GM12878 (cell line): ENCODE measurements at regions not wholly inside any gene's neighbourhood (a gene's known extent, or its start where the extent isn't known, plus 50 kb on each side); places are given as distances from the start of the nearest gene placed in this dataset.

ENCODE experiments used
- ATAC-seq: fragments of 200-7000 bp; cut with Tn5 transposase; 3 replicates; pipeline ENCODE4 v1.9.1; 2020; ENCODE audit warnings: mild to moderate bottlenecking, moderate library complexity
- BruUV-seq: library from RNA; stranded (reverse); fragments of 400-500 nt; replicated peaks from 2 replicates; lab custom pipeline; 2021; lab: Mats Ljungman, UMichigan
- CTCF ChIA-PET: fragments of 300-600 bp; sonication (Branson Sonifier 250); formaldehyde crosslinking; extraction: SDS; loops from one replicate; lab custom pipeline; 2021; ENCODE audit warnings: inconsistent platforms; lab: Yijun Ruan, JAX
- POLR2A ChIA-PET: fragments of 350-600 bp; formaldehyde crosslinking; extraction: SDS; loops from one replicate; lab custom pipeline; 2021; ENCODE audit warnings: inconsistent platforms; lab: Charles Lee
- RAD21 ChIA-PET: fragments of 300-600 bp; sonication (Branson Sonifier 250); formaldehyde crosslinking; loops from one replicate; lab custom pipeline; 2023; ENCODE audit warnings: antibody characterized with exemption; ENCODE audit not compliant: unreplicated experiment; lab: Charles Lee
- SMC1A ChIA-PET: fragments of 300-600 bp; sonication (Branson Sonifier 250); formaldehyde crosslinking; loops from one replicate; lab custom pipeline; 2023; ENCODE audit not compliant: unreplicated experiment, uncharacterized antibody; lab: Charles Lee
- DNase-seq: peaks from one replicate; pipeline ENCODE4 v3.0.0-alpha.2; 2011; ENCODE audit warnings: low read depth, low spot score
- FAIRE-seq: peaks from 3 replicates; lab custom pipeline; 2011; peaks lifted over from hg19 to GRCh38; lab: Jason Lieb, UNC
- H2AFZ ChIP-seq: 2 replicates; pipeline ENCODE4 v1.6.0; 2011; ENCODE audit warnings: low read depth, low read length, control low read depth; ENCODE audit not compliant: control insufficient read depth
- H3K27ac ChIP-seq: 2 replicates; pipeline ENCODE4 v1.5.1; 2011; ENCODE audit warnings: control low read depth; ENCODE audit not compliant: control insufficient read depth, insufficient read depth
- H3K27me3 ChIP-seq, 2 experiments: replicated peaks in 1 of 2; 2 replicates each; pipeline versions ENCODE4 v1.6.0 to v1.6.1; 2011; ENCODE audit warnings: low read length in 1 of 2; ENCODE audit not compliant: control insufficient read depth in 2 of 2, insufficient read depth in 2 of 2
- H3K36me3 ChIP-seq, 2 experiments: 2 replicates each; pipeline ENCODE4 v1.5.1; 2011; ENCODE audit warnings: low read length in 1 of 2; ENCODE audit not compliant: control insufficient read depth in 2 of 2, insufficient read depth in 2 of 2
- H3K4me1 ChIP-seq: 2 replicates; pipeline ENCODE4 v1.6.1; 2011; ENCODE audit warnings: mild to moderate bottlenecking, low read length, moderate library complexity, mixed read lengths; ENCODE audit not compliant: control insufficient read depth, insufficient read depth
- H3K4me2 ChIP-seq: 2 replicates; pipeline ENCODE4 v1.6.0; 2011; ENCODE audit warnings: control low read depth; ENCODE audit not compliant: control insufficient read depth, insufficient read depth
- H3K4me3 ChIP-seq: fragments of 200-600 bp; sonication (generic); 2 replicates; pipeline ENCODE4 v1.5.1; 2016
- H3K79me2 ChIP-seq: 2 replicates; pipeline ENCODE4 v1.6.0; 2011; ENCODE audit warnings: low read length; ENCODE audit not compliant: control insufficient read depth, insufficient read depth
- H3K9ac ChIP-seq: 2 replicates; pipeline ENCODE4 v1.8.0; 2011; ENCODE audit warnings: low read length, control low read depth, mixed read lengths; ENCODE audit not compliant: control insufficient read depth, insufficient read depth
- H3K9me3 ChIP-seq: replicated peaks from 3 replicates; pipeline ENCODE4 v1.5.1; 2011; ENCODE audit warnings: mild to moderate bottlenecking, low read length; ENCODE audit not compliant: control insufficient read depth, insufficient read depth
- H4K20me1 ChIP-seq: 2 replicates; pipeline ENCODE4 v1.6.0; 2011; ENCODE audit not compliant: control insufficient read depth, insufficient read depth
- GATAD2B ChIP-seq: fragments of 450-650 bp; conservative IDR thresholded peaks from 2 replicates; pipeline ENCODE4 v1.6.1; 2017; ENCODE audit warnings: low read depth, mild to moderate bottlenecking, moderate library complexity
- NFYB ChIP-seq: IDR thresholded peaks from 2 replicates; pipeline ENCODE4 v1.6.1; 2011; ENCODE audit warnings: low read depth, mild to moderate bottlenecking, low read length, improper control_type of control experiment, moderate library complexity; ENCODE audit not compliant: insufficient read depth
- PAX8 ChIP-seq: fragments of 450-650 bp; IDR thresholded peaks from 2 replicates; pipeline ENCODE4 v1.6.1; 2017; ENCODE audit warnings: mild to moderate bottlenecking, moderate library complexity
- RBBP5 ChIP-seq: fragments of 200-600 bp; sonication (generic); conservative IDR thresholded peaks from 2 replicates; pipeline ENCODE4 v1.6.1; 2016
- RCOR1 ChIP-seq: conservative IDR thresholded peaks from 2 replicates; pipeline ENCODE4 v1.6.1; 2012; ENCODE audit warnings: low read depth, low read length, improper control_type of control experiment
- SIN3A ChIP-seq: IDR thresholded peaks from 2 replicates; pipeline ENCODE4 v1.6.1; 2012; ENCODE audit warnings: low read depth, low read length, improper control_type of control experiment
- TCF12 ChIP-seq: IDR thresholded peaks from 2 replicates; pipeline ENCODE4 v1.6.1; 2011; ENCODE audit warnings: low read depth, mild to moderate bottlenecking, low read length
- in situ Hi-C: fragments of 300-500 bp; cut with MboI; formaldehyde crosslinking; loops from 9 replicates; pipeline ENCODE4 v1.14.3; 2018; ENCODE audit warnings: mixed read lengths
- intact Hi-C: fragments of 100-400 bp; cut with micrococcal nuclease; formaldehyde crosslinking; loops from one replicate; pipeline ENCODE4 v1.14.2; 2022; ENCODE audit not compliant: unreplicated experiment
- TF ChIP-seq, protein P1 (sequence below): fragments of 450-650 bp; IDR thresholded peaks from 2 replicates; pipeline ENCODE4 v1.6.1; 2016; ENCODE audit warnings: mild to moderate bottlenecking
- TF ChIP-seq, protein P2 (sequence below): fragments of 450-650 bp; conservative IDR thresholded peaks from 2 replicates; pipeline ENCODE4 v1.6.1; 2017; ENCODE audit warnings: mild to moderate bottlenecking, moderate library complexity
- TF ChIP-seq, protein P3 (sequence below): fragments of 150-350 bp; IDR thresholded peaks from 2 replicates; pipeline ENCODE4 v1.6.1; 2016; ENCODE audit warnings: low read depth, low read length

DNA sequence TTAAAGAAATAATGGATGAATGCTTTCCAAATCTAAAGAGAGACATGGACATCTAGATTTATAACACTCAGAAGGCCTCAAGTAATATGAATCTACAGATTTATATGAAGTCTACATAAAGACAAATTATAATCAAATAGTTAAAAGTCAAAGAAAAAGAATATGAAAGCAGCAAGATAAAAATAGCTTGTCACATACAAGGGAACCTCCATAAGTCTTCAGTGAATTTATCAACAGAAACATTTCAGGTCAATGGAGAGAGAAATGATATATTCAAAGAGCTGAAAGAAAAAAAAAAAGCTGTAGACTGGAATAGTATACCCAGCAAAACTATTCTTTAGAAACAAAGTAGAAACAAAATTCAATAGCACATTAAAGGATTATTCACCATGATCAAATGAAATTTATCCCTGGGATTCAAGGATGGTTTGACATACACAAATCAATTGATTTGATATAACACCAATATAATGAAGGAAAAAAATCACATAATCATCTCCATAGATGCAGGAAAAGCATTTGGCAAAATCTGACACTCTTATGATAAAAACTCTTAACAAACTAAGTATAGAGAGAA lies 346.6 kb upstream of the PABPC4L start:
- Histone ChIP-seq H3K4me3 (no peak overlapping the region), H3K4me2 (no peak overlapping the region), H4K20me1 (no peaks in the 10 kb centered on the region), H3K9ac (no peak overlapping the region), H3K79me2 (no peaks in the 10 kb centered on the region), H3K27ac (no peak overlapping the region), H3K9me3 (no peaks in the 10 kb centered on the region), H3K36me3 (no peaks in the 10 kb centered on the region), H3K4me1 (no peaks in the 10 kb centered on the region), H2AFZ (no peak overlapping the region), H3K27me3 (no peaks in the 10 kb centered on the region)
- FAIRE-seq (no peak), ATAC-seq (no peak), DNase-seq (no peak)
- intact Hi-C loops (no loop called here), in situ Hi-C loops (no loop called here)
- no TSS peak for BruUV-seq
- TF ChIP-seq, protein P1, sequence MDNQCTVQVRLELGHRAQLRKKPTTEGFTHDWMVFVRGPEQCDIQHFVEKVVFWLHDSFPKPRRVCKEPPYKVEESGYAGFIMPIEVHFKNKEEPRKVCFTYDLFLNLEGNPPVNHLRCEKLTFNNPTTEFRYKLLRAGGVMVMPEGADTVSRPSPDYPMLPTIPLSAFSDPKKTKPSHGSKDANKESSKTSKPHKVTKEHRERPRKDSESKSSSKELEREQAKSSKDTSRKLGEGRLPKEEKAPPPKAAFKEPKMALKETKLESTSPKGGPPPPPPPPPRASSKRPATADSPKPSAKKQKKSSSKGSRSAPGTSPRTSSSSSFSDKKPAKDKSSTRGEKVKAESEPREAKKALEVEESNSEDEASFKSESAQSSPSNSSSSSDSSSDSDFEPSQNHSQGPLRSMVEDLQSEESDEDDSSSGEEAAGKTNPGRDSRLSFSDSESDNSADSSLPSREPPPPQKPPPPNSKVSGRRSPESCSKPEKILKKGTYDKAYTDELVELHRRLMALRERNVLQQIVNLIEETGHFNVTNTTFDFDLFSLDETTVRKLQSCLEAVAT = no peak
- TF ChIP-seq SIN3A = no peak
- TF ChIP-seq RBBP5 = no peak
- no peak for TF ChIP-seq PAX8
- TF ChIP-seq GATAD2B = no peak
- TF ChIP-seq NFYB = no peak
- no peak for TF ChIP-seq RCOR1
- no peak for TF ChIP-seq TCF12
- TF ChIP-seq, protein P2, sequence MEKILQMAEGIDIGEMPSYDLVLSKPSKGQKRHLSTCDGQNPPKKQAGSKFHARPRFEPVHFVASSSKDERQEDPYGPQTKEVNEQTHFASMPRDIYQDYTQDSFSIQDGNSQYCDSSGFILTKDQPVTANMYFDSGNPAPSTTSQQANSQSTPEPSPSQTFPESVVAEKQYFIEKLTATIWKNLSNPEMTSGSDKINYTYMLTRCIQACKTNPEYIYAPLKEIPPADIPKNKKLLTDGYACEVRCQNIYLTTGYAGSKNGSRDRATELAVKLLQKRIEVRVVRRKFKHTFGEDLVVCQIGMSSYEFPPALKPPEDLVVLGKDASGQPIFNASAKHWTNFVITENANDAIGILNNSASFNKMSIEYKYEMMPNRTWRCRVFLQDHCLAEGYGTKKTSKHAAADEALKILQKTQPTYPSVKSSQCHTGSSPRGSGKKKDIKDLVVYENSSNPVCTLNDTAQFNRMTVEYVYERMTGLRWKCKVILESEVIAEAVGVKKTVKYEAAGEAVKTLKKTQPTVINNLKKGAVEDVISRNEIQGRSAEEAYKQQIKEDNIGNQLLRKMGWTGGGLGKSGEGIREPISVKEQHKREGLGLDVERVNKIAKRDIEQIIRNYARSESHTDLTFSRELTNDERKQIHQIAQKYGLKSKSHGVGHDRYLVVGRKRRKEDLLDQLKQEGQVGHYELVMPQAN = no peak
- TF ChIP-seq, protein P3, sequence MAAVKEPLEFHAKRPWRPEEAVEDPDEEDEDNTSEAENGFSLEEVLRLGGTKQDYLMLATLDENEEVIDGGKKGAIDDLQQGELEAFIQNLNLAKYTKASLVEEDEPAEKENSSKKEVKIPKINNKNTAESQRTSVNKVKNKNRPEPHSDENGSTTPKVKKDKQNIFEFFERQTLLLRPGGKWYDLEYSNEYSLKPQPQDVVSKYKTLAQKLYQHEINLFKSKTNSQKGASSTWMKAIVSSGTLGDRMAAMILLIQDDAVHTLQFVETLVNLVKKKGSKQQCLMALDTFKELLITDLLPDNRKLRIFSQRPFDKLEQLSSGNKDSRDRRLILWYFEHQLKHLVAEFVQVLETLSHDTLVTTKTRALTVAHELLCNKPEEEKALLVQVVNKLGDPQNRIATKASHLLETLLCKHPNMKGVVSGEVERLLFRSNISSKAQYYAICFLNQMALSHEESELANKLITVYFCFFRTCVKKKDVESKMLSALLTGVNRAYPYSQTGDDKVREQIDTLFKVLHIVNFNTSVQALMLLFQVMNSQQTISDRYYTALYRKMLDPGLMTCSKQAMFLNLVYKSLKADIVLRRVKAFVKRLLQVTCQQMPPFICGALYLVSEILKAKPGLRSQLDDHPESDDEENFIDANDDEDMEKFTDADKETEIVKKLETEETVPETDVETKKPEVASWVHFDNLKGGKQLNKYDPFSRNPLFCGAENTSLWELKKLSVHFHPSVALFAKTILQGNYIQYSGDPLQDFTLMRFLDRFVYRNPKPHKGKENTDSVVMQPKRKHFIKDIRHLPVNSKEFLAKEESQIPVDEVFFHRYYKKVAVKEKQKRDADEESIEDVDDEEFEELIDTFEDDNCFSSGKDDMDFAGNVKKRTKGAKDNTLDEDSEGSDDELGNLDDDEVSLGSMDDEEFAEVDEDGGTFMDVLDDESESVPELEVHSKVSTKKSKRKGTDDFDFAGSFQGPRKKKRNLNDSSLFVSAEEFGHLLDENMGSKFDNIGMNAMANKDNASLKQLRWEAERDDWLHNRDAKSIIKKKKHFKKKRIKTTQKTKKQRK = no peak
- ChIA-PET SMC1A (interaction anchor here (1.5 kb wide), 1 partner anchor 17 kb away, joined by 4 read pairs; no protein-coding TSS in a partner anchor), CTCF (interaction anchor here (1.4 kb wide), 1 partner anchor 9 kb away, joined by 4 read pairs; no protein-coding TSS in a partner anchor), POLR2A (no interaction called here), RAD21 (no interaction called here)
